ENCODE measurements at regions not wholly inside any gene's neighbourhood (a gene's known extent, or its start where the extent isn't known, plus 50 kb on each side); places are given as distances from the start of the nearest gene placed in this dataset.

DNA sequence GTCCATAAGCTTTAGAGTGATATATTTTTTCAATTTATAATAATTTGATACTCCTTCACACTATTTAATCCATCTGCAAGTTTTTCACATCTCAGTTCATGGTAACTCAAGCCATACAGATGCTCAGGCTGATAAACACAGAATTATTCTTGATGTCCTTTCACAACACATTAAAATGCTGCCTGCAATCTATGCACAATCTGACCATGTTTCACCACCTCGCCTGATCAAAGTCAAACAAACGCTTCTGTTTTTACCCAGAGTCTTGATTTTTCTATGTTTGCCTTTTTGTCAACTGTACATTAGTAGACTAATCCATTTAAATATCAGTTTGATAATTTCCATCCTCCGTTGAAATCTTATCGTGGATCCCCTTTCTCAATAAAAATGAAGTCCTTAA is 833.8 kb upstream of the KCND2 start (continued):
- TF ChIP-seq, protein P1, sequence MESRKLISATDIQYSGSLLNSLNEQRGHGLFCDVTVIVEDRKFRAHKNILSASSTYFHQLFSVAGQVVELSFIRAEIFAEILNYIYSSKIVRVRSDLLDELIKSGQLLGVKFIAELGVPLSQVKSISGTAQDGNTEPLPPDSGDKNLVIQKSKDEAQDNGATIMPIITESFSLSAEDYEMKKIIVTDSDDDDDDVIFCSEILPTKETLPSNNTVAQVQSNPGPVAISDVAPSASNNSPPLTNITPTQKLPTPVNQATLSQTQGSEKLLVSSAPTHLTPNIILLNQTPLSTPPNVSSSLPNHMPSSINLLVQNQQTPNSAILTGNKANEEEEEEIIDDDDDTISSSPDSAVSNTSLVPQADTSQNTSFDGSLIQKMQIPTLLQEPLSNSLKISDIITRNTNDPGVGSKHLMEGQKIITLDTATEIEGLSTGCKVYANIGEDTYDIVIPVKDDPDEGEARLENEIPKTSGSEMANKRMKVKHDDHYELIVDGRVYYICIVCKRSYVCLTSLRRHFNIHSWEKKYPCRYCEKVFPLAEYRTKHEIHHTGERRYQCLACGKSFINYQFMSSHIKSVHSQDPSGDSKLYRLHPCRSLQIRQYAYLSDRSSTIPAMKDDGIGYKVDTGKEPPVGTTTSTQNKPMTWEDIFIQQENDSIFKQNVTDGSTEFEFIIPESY (IDR thresholded peaks at IDR 0.05), result no peak

DNA sequence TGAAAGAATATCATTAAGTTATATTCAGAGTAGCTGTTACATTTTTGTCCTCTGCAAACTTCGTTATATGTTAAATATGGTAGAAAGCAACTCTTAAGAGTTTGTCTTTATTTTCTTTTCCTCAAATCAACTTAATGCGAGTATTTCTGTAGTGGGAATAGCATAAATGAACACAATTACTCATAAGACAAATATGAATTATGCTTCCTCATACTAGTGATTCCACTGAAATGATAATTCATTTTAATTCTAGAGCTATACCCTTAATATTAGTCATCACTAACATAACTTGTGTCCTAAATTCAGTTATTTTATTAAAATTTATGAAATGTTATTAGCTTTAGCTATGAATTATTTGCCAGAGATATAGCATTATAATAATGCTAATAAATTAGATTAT is 820.6 kb upstream of the KCND2 start:
- ChIA-PET CTCF (no interaction called here), SMC1A (ENCODE audit: uncharacterized antibody, unreplicated experiment) (no interaction called here), POLR2A (no interaction called here), RAD21 (ENCODE audit: unreplicated experiment) (no interaction called here)
- DNase-seq (ENCODE audit: low read depth, low spot score), result no peak
- Histone ChIP-seq H2AFZ (ENCODE audit: control insufficient read depth, low read depth, low read length) (no peak overlapping the region), H3K4me1 (ENCODE audit: control insufficient read depth, insufficient read depth, low read length) (no peaks in the 10 kb centered on the region), H3K9ac (ENCODE audit: control insufficient read depth, insufficient read depth, low read length) (no peak overlapping the region), H4K20me1 (ENCODE audit: control insufficient read depth, insufficient read depth) (no peaks in the 10 kb centered on the region), H3K4me3 (no peak overlapping the region), H3K79me2 (ENCODE audit: control insufficient read depth, insufficient read depth, low read length) (no peaks in the 10 kb centered on the region), H3K9me3 (replicated peaks; ENCODE audit: control insufficient read depth, insufficient read depth, low read length) (no peaks in the 10 kb centered on the region), H3K27ac (ENCODE audit: control insufficient read depth, insufficient read depth) (no peak overlapping the region), H3K4me2 (ENCODE audit: control insufficient read depth, insufficient read depth) (no peak overlapping the region), H3K27me3 (replicated peaks in 1 of 2; ENCODE audit: control insufficient read depth in 2 of 2, insufficient read depth in 2 of 2, low read length in 1 of 2) (no peaks in the 10 kb centered on the region), H3K36me3 (ENCODE audit: control insufficient read depth in 2 of 2, insufficient read depth in 2 of 2, low read length in 1 of 2) (no peaks in the 10 kb centered on the region)
- BruUV-seq (replicated peaks), result no TSS peak
- intact Hi-C loops (cut with micrococcal nuclease; ENCODE audit: unreplicated experiment) (loop anchor here (10.0 kb wide), 1 partner anchor 62 kb away; no protein-coding TSS in a partner anchor), in situ Hi-C loops (cut with MboI) (no loop called here)
- 0% methylated on average over 2 of the region's 2 CpGs for WGBS (ENCODE audit: insufficient coverage, insufficient replicate concordance, low lambda C conversion rate, missing lambda C conversion rate)
- no peak for ATAC-seq
- no peak for FAIRE-seq
- TF ChIP-seq PAX8 (IDR thresholded peaks at IDR 0.05) (no peak), CBX5 (IDR thresholded peaks at IDR 0.05; ENCODE audit: low read depth) (no peak), CREB1 (IDR thresholded peaks at IDR 0.05; ENCODE audit: low read depth) (no peak), IRF4 (IDR thresholded peaks at IDR 0.05; ENCODE audit: low read depth, low read length) (no peak)

DNA sequence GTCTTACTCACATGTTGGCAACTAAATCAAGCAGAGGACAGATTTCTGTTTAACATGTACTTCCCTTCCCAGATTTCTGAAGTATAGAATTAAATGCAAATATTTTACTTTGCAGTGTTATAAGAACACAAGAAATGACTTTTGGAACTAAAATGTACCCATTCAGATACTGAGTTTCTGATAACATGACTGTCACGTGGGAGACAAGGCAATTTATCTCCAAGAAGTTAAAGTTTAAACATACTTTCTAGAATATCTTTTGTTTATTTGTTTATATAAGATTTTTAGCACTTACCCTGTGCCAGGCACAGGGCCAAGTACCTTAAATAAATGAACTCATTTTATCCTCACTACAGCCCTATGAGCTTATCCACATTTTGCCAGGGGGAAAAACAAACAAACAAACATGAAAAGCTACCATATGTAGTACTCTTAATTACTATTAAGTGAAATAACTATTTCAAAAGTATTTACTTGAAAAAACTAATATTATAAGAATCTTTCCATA is 807.1 kb upstream of the KCND2 start:
- intact Hi-C loops (cut with micrococcal nuclease; ENCODE audit: unreplicated experiment), result no loop called here
- no peak overlapping the region for H2AFZ ChIP-seq (ENCODE audit: control insufficient read depth, low read depth, low read length)
- RAD21 ChIA-PET (ENCODE audit: unreplicated experiment), result no interaction called here
- no peaks in the 10 kb centered on the region for H3K27me3 ChIP-seq (replicated peaks in 1 of 2; ENCODE audit: control insufficient read depth in 2 of 2, insufficient read depth in 2 of 2, low read length in 1 of 2)
- in situ Hi-C loops (cut with MboI), result no loop called here
- SMC1A ChIA-PET (ENCODE audit: uncharacterized antibody, unreplicated experiment), result no interaction called here
- H3K4me2 ChIP-seq (ENCODE audit: control insufficient read depth, insufficient read depth), result no peak overlapping the region
- H4K20me1 ChIP-seq (ENCODE audit: control insufficient read depth, insufficient read depth), result no peaks in the 10 kb centered on the region
- no peaks in the 10 kb centered on the region for H3K4me1 ChIP-seq (ENCODE audit: control insufficient read depth, insufficient read depth, low read length)
- H3K27ac ChIP-seq (ENCODE audit: control insufficient read depth, insufficient read depth), result no peak overlapping the region
- 0% methylated on average over 1 of the region's 1 CpG for WGBS (ENCODE audit: insufficient coverage, insufficient replicate concordance, low lambda C conversion rate, missing lambda C conversion rate)
- no TSS peak for BruUV-seq (replicated peaks)
- DNase-seq (ENCODE audit: low read depth, low spot score) (no peak), FAIRE-seq (no peak), ATAC-seq (no peak)
- H3K79me2 ChIP-seq (ENCODE audit: control insufficient read depth, insufficient read depth, low read length), result no peaks in the 10 kb centered on the region
- no peaks in the 10 kb centered on the region for H3K36me3 ChIP-seq (ENCODE audit: control insufficient read depth in 2 of 2, insufficient read depth in 2 of 2, low read length in 1 of 2)
- CTCF ChIA-PET, result no interaction called here
- no peaks in the 10 kb centered on the region for H3K9me3 ChIP-seq (replicated peaks; ENCODE audit: control insufficient read depth, insufficient read depth, low read length)
- no peak overlapping the region for H3K9ac ChIP-seq (ENCODE audit: control insufficient read depth, insufficient read depth, low read length)
- no peak overlapping the region for H3K4me3 ChIP-seq
- POLR2A ChIA-PET, result no interaction called here
- no peak for TF ChIP-seq CBX3 (IDR thresholded peaks at IDR 0.05; ENCODE audit: borderline replicate concordance, low read depth)
- no peak for TF ChIP-seq ZNF207 (IDR thresholded peaks at IDR 0.05; ENCODE audit: borderline replicate concordance)
- no peak for TF ChIP-seq BHLHE40 (IDR thresholded peaks at IDR 0.05; ENCODE audit: borderline replicate concordance in 1 of 2, low read depth in 2 of 2, low read length in 1 of 2)
- TF ChIP-seq, protein P2, sequence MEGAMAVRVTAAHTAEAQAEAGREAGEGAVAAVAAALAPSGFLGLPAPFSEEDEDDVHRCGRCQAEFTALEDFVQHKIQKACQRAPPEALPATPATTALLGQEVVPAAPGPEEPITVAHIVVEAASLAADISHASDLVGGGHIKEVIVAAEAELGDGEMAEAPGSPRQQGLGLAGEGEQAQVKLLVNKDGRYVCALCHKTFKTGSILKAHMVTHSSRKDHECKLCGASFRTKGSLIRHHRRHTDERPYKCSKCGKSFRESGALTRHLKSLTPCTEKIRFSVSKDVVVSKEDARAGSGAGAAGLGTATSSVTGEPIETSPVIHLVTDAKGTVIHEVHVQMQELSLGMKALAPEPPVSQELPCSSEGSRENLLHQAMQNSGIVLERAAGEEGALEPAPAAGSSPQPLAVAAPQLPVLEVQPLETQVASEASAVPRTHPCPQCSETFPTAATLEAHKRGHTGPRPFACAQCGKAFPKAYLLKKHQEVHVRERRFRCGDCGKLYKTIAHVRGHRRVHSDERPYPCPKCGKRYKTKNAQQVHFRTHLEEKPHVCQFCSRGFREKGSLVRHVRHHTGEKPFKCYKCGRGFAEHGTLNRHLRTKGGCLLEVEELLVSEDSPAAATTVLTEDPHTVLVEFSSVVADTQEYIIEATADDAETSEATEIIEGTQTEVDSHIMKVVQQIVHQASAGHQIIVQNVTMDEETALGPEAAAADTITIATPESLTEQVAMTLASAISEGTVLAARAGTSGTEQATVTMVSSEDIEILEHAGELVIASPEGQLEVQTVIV (IDR thresholded peaks at IDR 0.05; ENCODE audit: borderline replicate concordance, partially characterized antibody), result no peak
- TF ChIP-seq NBN (IDR thresholded peaks at IDR 0.05), result no peak
- TF ChIP-seq SUPT20H (IDR thresholded peaks at IDR 0.05; ENCODE audit: borderline replicate concordance, control insufficient read depth, low read depth, low read length), result no peak
- TF ChIP-seq, protein P3, sequence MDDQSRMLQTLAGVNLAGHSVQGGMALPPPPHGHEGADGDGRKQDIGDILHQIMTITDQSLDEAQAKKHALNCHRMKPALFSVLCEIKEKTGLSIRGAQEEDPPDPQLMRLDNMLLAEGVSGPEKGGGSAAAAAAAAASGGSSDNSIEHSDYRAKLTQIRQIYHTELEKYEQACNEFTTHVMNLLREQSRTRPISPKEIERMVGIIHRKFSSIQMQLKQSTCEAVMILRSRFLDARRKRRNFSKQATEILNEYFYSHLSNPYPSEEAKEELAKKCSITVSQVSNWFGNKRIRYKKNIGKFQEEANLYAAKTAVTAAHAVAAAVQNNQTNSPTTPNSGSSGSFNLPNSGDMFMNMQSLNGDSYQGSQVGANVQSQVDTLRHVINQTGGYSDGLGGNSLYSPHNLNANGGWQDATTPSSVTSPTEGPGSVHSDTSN (IDR thresholded peaks at IDR 0.05; ENCODE audit: insufficient replicate concordance, low read depth, low read length), result no peak
